T-helper 2 cell (primary cell): ENCODE measurements at regions not wholly inside any gene's neighbourhood (a gene's known extent, or its start where the extent isn't known, plus 50 kb on each side); places are given as distances from the start of the nearest gene placed in this dataset.
"Not testable (repeated sequence)": the region's sequence is repeated elsewhere in the genome, so short reads cannot be mapped to it uniquely, and the experiment has no call there.

Experiments used
- DNase-seq, 5 experiments: peaks; one replicate each; pipeline versions ENCODE4 v3.0.0 to v3.0.0-alpha.2; 2012 to 2022

- no peak for DNase-seq
Measured at GRCh38 chr12:114501474-114501807, 95.5 kb upstream of the TBX5 start.

- DNase-seq: no peak
Measured at GRCh38 chr12:114500775-114501473, 95.0 kb upstream of the TBX5 start.

- DNase-seq: no peak
Measured at GRCh38 chr12:114500131-114500530, 94.2 kb upstream of the TBX5 start.

GRCh38 chr12:114499338-114499737 lies 93.4 kb upstream of the TBX5 start:
- no peak for DNase-seq

GRCh38 chr12:114491916-114492315 lies 86.0 kb upstream of the TBX5 start:
- no peak for DNase-seq

GRCh38 chr12:114484822-114485459 lies 79.0 kb upstream of the TBX5 start:
- not testable (repeated sequence) for DNase-seq

- no peak for DNase-seq
Measured at GRCh38 chr12:114483996-114484395, 78.1 kb upstream of the TBX5 start.

- no peak for DNase-seq
Measured at GRCh38 chr12:114481200-114481535, 75.2 kb upstream of the TBX5 start.

- DNase-seq: no peak
Measured at GRCh38 chr12:114480337-114481199, 74.6 kb upstream of the TBX5 start.

GRCh38 chr12:114479831-114480230 lies 73.9 kb upstream of the TBX5 start:
- DNase-seq: no peak

GRCh38 chr12:114478865-114479264 lies 72.9 kb upstream of the TBX5 start:
- no peak for DNase-seq

GRCh38 chr12:114477989-114478395 lies 72.0 kb upstream of the TBX5 start:
- no peak for DNase-seq

GRCh38 chr12:114476159-114476558 lies 70.2 kb upstream of the TBX5 start:
- no peak for DNase-seq

- no peak for DNase-seq
Measured at GRCh38 chr12:114473717-114474116, 67.8 kb upstream of the TBX5 start.

GRCh38 chr12:114473018-114473417 lies 67.1 kb upstream of the TBX5 start:
- no peak for DNase-seq

GRCh38 chr12:114457620-114458019 lies 51.7 kb upstream of the TBX5 start:
- no peak for DNase-seq
